CD14-positive monocyte (primary cell): ENCODE measurements at regions not wholly inside any gene's neighbourhood (a gene's known extent, or its start where the extent isn't known, plus 50 kb on each side); places are given as distances from the start of the nearest gene placed in this dataset.

Experiments
- DNase-seq, 3 donors: peaks; one replicate each; pipeline ENCODE4 v3.0.0-alpha.2; 2011 to 2022
- H2AFZ ChIP-seq: 2 replicates; pipeline ENCODE4 v1.6.0; 2012; ENCODE audit warnings: mild to moderate bottlenecking, low read depth, low read length, inconsistent platforms; ENCODE audit not compliant: insufficient read depth, poor library complexity, severe bottlenecking
- H3K27ac ChIP-seq, 2 donors: 1 replicate in 1 of 2; 2 replicates in 1 of 2; pipeline ENCODE4 v1.5.1; 2012 to 2013; ENCODE audit warnings: low read length in 2 of 2, control low read depth in 1 of 2, inconsistent platforms in 1 of 2, low read depth in 1 of 2, mild to moderate bottlenecking in 1 of 2
- H3K27me3 ChIP-seq, 2 donors: one replicate each; pipeline versions ENCODE4 v1.6.0 to v1.6.1; 2011 to 2013; ENCODE audit warnings: low read length in 2 of 2; ENCODE audit not compliant: control insufficient read depth in 2 of 2, insufficient read depth in 2 of 2
- H3K36me3 ChIP-seq, 2 donors: replicated peaks in 1 of 2; 1 replicate in 1 of 2; 2 replicates in 1 of 2; pipeline versions ENCODE4 v1.5.1 to v1.6.1; 2012 to 2013; ENCODE audit warnings: low read length in 2 of 2, control low read depth in 1 of 2, inconsistent platforms in 1 of 2, mild to moderate bottlenecking in 1 of 2; ENCODE audit not compliant: insufficient read depth in 2 of 2, control insufficient read depth in 1 of 2
- H3K4me1 ChIP-seq, 2 donors: 1 replicate in 1 of 2; 2 replicates in 1 of 2; pipeline versions ENCODE4 v1.5.1 to v1.6.1; 2012 to 2013; ENCODE audit warnings: low read length in 2 of 2, control low read depth in 1 of 2, inconsistent platforms in 1 of 2, mild to moderate bottlenecking in 1 of 2, moderate library complexity in 1 of 2; ENCODE audit not compliant: insufficient read depth in 2 of 2, control insufficient read depth in 1 of 2
- H3K4me2 ChIP-seq: replicated peaks from 2 replicates; pipeline ENCODE3; 2012; ENCODE audit warnings: low read length, moderate library complexity, mild to moderate bottlenecking; ENCODE audit not compliant: poor library complexity, severe bottlenecking; ENCODE audit errors: extremely low read depth
- H3K4me3 ChIP-seq, 3 experiments: fragments of 200-600 bp in 1 of 3; sonication (generic) in 1 of 3; replicated peaks in 1 of 3; 1 replicate in 2 of 3; 2 replicates in 1 of 3; pipeline ENCODE4 v1.5.1; 2011 to 2013; ENCODE audit warnings: low read length in 3 of 3, mild to moderate bottlenecking in 3 of 3, control low read depth in 2 of 3, low read depth in 2 of 3, inconsistent platforms in 1 of 3, moderate library complexity in 1 of 3
- H3K79me2 ChIP-seq: 2 replicates; pipeline ENCODE4 v1.6.0; 2012; ENCODE audit warnings: mild to moderate bottlenecking, control low read depth, inconsistent platforms, low read length, moderate library complexity; ENCODE audit not compliant: insufficient read depth
- H3K9ac ChIP-seq: 2 replicates; pipeline ENCODE4 v1.6.0; 2017; ENCODE audit warnings: low read length, mild to moderate bottlenecking; ENCODE audit not compliant: insufficient read depth, poor library complexity, severe bottlenecking
- H3K9me3 ChIP-seq, 2 donors: replicated peaks in 1 of 2; 1 replicate in 1 of 2; 2 replicates in 1 of 2; pipeline versions ENCODE4 v1.5.1 to v1.6.1; 2012 to 2013; ENCODE audit warnings: low read length in 2 of 2, control low read depth in 1 of 2; ENCODE audit not compliant: control insufficient read depth in 1 of 2, insufficient read depth in 1 of 2
- H4K20me1 ChIP-seq: 2 replicates; pipeline ENCODE4 v1.6.0; 2012; ENCODE audit warnings: mild to moderate bottlenecking, low read length, control low read depth, moderate library complexity; ENCODE audit not compliant: insufficient read depth
- H3K27ac Mint-ChIP-seq, 7 donors: one replicate each; pipeline ENCODE4 v1.8.0; 2020; ENCODE audit warnings: mild to moderate bottlenecking in 7 of 7, mixed read lengths in 7 of 7, moderate library complexity in 6 of 7, inconsistent platforms in 2 of 7
- H3K27me3 Mint-ChIP-seq, 3 donors: one replicate each; pipeline ENCODE4 v1.8.0; 2021 to 2022; ENCODE audit warnings: low read depth in 3 of 3, mild to moderate bottlenecking in 3 of 3, mixed read lengths in 3 of 3, moderate library complexity in 3 of 3, inconsistent platforms in 1 of 3
- H3K36me3 Mint-ChIP-seq, 2 donors: one replicate each; pipeline ENCODE4 v1.8.0; 2020; ENCODE audit warnings: mixed read lengths in 2 of 2, inconsistent platforms in 1 of 2, mild to moderate bottlenecking in 1 of 2
- H3K4me1 Mint-ChIP-seq: one replicate; pipeline ENCODE4 v1.8.0; 2020; ENCODE audit warnings: mild to moderate bottlenecking, mixed read lengths
- H3K4me3 Mint-ChIP-seq, 2 donors: one replicate each; pipeline ENCODE4 v1.8.0; 2020; ENCODE audit warnings: mild to moderate bottlenecking in 2 of 2, mixed read lengths in 2 of 2, moderate library complexity in 1 of 2
- H3K9me3 Mint-ChIP-seq, 7 donors: one replicate each; pipeline ENCODE4 v1.8.0; 2020 to 2022; ENCODE audit warnings: mixed read lengths in 7 of 7, mild to moderate bottlenecking in 6 of 7, moderate library complexity in 6 of 7, inconsistent platforms in 2 of 7
- WGBS: methylation state at CpG from one replicate; pipeline ENCODE4 v1.1.5; 2013; ENCODE audit warnings: missing lambda C conversion rate; ENCODE audit not compliant: insufficient coverage; 5-methylcytosine and 5-hydroxymethylcytosine counted together
- intact Hi-C, 2 donors: fragments of 100-400 bp; cut with micrococcal nuclease; formaldehyde crosslinking; loops; one replicate each; pipeline versions ENCODE4 v1.15.0 to v1.15.1; 2023
- TF ChIP-seq, protein P1 (sequence below): fragments of 200-600 bp; IDR thresholded peaks from one replicate; pipeline ENCODE4 v1.8.0; 2022; ENCODE audit warnings: antibody characterized with exemption, mild to moderate bottlenecking

DNA sequence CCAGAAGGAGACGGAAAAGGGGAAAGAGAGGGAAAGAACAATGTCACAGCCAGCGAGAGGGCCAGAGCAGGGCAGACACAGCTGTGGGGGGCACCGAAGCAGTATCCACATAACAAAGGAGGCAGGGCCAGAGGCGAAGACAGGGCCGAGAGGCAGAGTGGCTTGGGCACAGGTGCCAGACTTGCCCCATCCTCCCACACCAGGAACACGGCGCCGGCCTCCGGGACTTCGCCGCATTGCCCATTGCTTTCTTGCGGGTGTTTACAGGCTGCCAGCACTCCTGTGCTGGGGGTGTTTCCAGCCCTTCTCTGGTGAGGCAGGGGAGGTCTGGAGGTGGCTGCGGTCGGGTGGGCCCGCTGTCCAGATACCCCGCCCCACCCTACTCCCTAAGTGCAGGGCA is 78.0 kb downstream of the ENGASE start:
- no peak overlapping the region for H3K9ac ChIP-seq
- H3K36me3 ChIP-seq = no peaks in the 10 kb centered on the region
- no peak overlapping the region for H3K4me2 ChIP-seq
- no peak overlapping the region for H3K4me3 ChIP-seq
- DNase-seq = no peak
- no peaks in the 10 kb centered on the region for H4K20me1 ChIP-seq
- Mint-ChIP-seq H3K27me3 (peaks cover 6 to 8% (median 7%) of the 10 kb centered on the region in 3 donors), H3K27ac (no peak overlapping the region), H3K4me3 (no peak overlapping the region), H3K4me1 (no peaks in the 10 kb centered on the region), H3K36me3 (no peaks in the 10 kb centered on the region), H3K9me3 (peaks cover 0 to 2% (median 0%) of the 10 kb centered on the region in 7 donors)
- TF ChIP-seq, protein P1, sequence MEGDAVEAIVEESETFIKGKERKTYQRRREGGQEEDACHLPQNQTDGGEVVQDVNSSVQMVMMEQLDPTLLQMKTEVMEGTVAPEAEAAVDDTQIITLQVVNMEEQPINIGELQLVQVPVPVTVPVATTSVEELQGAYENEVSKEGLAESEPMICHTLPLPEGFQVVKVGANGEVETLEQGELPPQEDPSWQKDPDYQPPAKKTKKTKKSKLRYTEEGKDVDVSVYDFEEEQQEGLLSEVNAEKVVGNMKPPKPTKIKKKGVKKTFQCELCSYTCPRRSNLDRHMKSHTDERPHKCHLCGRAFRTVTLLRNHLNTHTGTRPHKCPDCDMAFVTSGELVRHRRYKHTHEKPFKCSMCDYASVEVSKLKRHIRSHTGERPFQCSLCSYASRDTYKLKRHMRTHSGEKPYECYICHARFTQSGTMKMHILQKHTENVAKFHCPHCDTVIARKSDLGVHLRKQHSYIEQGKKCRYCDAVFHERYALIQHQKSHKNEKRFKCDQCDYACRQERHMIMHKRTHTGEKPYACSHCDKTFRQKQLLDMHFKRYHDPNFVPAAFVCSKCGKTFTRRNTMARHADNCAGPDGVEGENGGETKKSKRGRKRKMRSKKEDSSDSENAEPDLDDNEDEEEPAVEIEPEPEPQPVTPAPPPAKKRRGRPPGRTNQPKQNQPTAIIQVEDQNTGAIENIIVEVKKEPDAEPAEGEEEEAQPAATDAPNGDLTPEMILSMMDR = no peak
- no peaks in the 10 kb centered on the region for H3K4me1 ChIP-seq
- WGBS = 31% methylated on average over 5 of the region's 16 CpGs
- no peaks in the 10 kb centered on the region for H3K27me3 ChIP-seq
- no peaks in the 10 kb centered on the region for H3K79me2 ChIP-seq
- no peak overlapping the region for H2AFZ ChIP-seq
- intact Hi-C loops = no loop called here
- H3K9me3 ChIP-seq = no peaks in the 10 kb centered on the region
- no peak overlapping the region for H3K27ac ChIP-seq

DNA sequence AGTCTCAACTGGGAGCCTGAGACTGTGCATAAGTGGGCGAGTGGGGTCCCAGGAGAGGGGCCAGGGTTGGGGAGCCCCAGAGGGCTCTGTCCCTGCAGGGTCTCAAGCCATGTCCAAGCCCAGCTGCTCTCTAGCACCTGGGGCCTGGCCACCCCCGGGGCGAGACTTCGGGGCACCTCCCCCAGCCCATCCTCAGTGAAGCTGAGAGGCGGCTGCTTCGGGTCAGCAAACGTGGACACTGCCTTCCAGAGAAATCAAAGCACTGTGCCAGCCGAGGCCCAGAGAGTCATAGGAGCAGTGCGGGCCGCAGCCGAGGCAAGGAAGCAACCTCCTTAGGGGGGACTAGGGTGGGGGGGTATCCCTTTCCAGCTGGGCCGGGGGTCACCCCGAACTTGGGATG is 77.5 kb downstream of the ENGASE start:
- no peaks in the 10 kb centered on the region for H3K27me3 ChIP-seq
- H3K27ac ChIP-seq = no peak overlapping the region
- no peaks in the 10 kb centered on the region for H4K20me1 ChIP-seq
- H3K4me1 Mint-ChIP-seq = no peaks in the 10 kb centered on the region
- TF ChIP-seq, protein P1 = no peak
- intact Hi-C loops = no loop called here
- H3K4me1 ChIP-seq = no peaks in the 10 kb centered on the region
- H3K4me3 ChIP-seq = no peak overlapping the region
- no peak overlapping the region for H2AFZ ChIP-seq
- no peak overlapping the region for H3K9ac ChIP-seq
- no peaks in the 10 kb centered on the region for H3K36me3 ChIP-seq
- no peak overlapping the region for H3K4me2 ChIP-seq
- peaks cover 0 to 2% (median 0%) of the 10 kb centered on the region in 7 donors for H3K9me3 Mint-ChIP-seq
- H3K27me3 Mint-ChIP-seq = peaks cover 6 to 7% (median 7%) of the 10 kb centered on the region in 3 donors
- H3K36me3 Mint-ChIP-seq = no peaks in the 10 kb centered on the region
- H3K27ac Mint-ChIP-seq = no peak overlapping the region
- H3K4me3 Mint-ChIP-seq = no peak overlapping the region
- no peaks in the 10 kb centered on the region for H3K79me2 ChIP-seq
- WGBS = 26% methylated on average over 6 of the region's 13 CpGs
- H3K9me3 ChIP-seq = no peaks in the 10 kb centered on the region
- DNase-seq = no peak
